Stimulated activated naive CD4-positive, alpha-beta T cell (primary cell): ENCODE measurements at regions not wholly inside any gene's neighbourhood (a gene's known extent, or its start where the extent isn't known, plus 50 kb on each side); places are given as distances from the start of the nearest gene placed in this dataset.
"Not testable (repeated sequence)": the region's sequence is repeated elsewhere in the genome, so short reads cannot be mapped to it uniquely, and the experiment has no call there.

Experiments used
- DNase-seq, 6 experiments: peaks; one replicate each; lab custom pipeline; 2025; lab: John Stamatoyannopoulos, UW

DNA sequence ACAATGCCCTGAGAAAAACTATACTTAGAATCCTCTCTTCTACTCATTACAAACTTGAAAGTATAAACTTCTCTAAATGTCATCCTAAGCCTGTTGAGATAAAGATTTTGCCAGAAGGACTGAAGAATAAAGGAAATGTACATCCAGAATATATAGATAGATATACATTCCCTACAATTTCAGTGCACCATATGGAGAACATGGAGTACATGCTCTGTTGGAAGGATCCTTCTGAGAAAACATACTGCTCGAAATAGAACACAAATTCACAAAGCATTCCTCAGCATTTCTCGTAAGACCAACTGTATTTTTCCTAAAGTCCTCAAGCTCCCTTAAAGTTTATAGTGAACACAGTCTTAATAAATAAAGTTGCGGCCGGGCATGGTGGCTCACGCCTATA, 69.7 kb upstream of the RASA1 start:
- DNase-seq = no peak

DNA sequence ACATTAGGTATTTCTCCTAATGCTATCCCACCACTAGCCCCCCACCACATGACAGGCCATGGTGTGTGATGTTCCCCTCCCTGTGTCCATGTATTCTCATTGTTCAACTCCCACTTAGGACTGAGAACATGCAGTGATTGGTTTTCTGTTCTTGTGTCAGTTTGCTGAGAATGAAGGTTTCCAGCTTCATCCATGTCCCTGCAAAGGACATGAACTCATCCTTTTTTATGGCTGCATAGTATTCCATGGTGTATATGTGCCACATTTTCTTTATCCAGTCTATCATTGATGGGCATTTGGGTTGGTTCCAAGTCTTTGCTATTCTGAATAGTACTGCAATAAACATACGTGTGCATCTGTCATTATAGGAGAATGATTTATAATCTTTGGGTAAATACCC, 68.4 kb upstream of the RASA1 start:
- not testable (repeated sequence) for DNase-seq

DNA sequence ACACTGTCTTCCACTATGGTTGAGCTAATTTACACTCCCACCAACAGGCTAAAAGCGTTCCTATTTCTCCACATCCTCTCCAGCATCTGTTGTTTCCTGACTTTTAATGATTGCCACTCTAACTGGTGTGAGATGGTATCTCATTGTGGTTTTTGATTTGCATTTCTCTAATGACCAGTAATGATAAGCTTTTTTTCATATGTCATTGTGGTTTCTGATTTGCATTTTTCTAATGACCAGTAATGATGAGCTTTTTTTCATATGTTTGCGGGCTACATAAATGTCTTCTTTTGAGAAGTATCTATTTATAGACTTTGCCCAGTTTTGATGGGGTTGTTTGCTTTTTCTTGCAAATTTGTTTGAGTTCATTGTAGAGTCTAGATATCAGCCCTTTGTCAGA, 68.0 kb upstream of the RASA1 start:
- not testable (repeated sequence) for DNase-seq

DNA sequence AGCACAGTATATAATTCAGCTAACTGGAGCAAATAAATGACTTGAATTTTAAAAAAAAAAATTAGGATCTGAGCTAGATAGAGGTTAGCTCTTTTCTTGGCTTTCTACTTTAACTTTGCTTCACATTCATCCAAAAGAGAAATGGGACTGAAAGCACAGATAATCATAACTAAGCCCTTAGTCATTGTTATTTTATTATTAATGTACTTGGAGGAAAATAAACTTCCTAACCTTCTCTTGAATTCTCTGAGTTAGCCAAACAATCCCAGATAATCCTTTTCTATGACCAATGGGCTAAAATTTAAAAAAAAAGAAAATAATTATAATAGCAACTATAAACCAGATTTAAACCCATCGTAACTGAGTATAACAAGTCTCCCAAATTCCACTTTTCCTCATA, 57.6 kb upstream of the RASA1 start:
- no peak for DNase-seq

DNA sequence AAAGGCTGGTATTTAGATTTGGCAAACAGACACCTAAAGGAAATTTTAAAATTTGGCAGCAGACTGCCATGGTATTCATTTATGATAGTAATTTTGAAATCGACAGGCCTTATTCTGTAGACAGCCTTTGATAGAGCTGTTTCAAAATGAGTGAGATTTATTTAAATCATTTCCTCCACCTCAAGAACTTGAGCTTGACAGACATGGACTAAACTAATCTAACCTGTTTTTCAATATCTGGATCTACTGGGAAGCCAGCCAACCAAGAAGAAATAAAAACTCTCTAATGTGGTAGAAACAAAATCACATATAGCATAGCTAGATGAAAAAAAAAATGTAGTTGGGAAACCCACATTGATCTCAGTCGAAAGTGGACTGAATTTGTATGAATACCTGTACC, 56.9 kb upstream of the RASA1 start:
- no peak for DNase-seq

DNA sequence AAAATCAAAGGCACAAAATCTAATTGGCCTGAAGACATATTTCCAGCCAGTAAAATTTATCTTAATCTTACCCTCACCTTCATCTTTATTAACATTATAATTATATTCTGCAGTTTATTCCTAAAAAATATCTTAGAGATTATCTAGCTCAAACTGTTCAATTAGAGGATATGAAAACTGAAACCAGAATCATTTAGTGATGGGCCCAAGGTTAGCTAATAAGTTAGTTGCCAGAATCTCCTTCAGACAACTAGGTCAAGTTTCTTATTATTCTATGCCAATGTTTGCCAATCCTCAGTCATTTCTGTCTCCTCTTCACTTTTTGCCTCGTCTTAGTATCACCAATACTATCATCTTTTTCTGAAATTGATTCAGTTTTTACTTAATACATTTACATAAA, 56.0 kb upstream of the RASA1 start:
- DNase-seq = no peak

DNA sequence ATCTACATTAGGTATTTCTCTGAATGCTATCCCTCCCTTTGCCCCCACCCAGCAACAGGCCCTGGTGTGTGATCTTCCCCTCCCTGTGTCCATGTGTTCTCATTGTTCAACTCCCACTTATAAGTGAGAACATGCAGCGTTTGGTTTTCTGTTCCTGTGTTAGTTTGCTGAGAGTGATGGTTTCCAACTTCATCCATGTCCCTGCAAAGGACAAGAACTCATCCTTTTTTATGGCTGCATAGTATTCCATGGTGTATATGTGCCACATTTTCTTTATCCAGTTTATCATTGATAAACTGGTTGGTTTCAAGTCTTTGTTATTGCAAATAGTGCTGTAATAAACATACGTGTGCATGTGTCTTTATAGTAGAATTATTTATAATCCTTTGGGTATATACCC, 55.5 kb upstream of the RASA1 start:
- not testable (repeated sequence) for DNase-seq

DNA sequence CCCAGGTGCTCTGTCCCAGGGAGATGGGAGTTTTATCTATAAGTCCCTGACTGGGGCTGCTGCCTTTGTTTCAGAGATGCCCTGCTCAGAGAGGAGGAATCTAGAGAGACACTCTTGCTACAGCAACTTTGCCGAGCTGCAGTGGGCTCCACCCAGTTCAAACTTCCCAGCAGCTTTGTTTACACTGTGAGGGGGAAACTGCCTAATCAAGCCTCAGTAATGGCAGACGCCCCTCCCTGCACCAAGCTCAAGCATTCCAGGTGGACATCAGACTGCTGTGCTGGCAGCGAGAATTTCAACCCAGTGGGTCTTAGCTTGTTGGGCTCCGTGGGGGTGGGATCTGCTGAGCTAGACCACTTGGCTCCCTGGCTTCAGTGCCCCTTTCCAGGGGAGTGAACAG, 50.2 kb upstream of the RASA1 start:
- DNase-seq = not testable (repeated sequence)
